Vagina (tissue), 2 donors: ENCODE measurements at regions not wholly inside any gene's neighbourhood (a gene's known extent, or its start where the extent isn't known, plus 50 kb on each side); places are given as distances from the start of the nearest gene placed in this dataset.

Source experiments
- POLR2A ChIP-seq, 2 donors: fragments of 450-650 bp; IDR thresholded peaks; one replicate each; pipeline ENCODE4 v1.6.1; 2017; ENCODE audit warnings: antibody characterized with exemption in 2 of 2, mild to moderate bottlenecking in 2 of 2, moderate library complexity in 2 of 2
- POLR2AphosphoS5 ChIP-seq, 2 donors: sonication (generic); formaldehyde crosslinking; IDR thresholded peaks; one replicate each; pipeline ENCODE4 v1.9.0; 2017; ENCODE audit warnings: antibody characterized with exemption in 2 of 2, mild to moderate bottlenecking in 2 of 2, low read depth in 1 of 2; ENCODE audit not compliant: insufficient read depth in 1 of 2
- TF ChIP-seq, protein P1 (sequence below), 3 experiments: fragments of 450-650 bp in 2 of 3; fragments of 200-600 bp in 1 of 3; sonication (generic) in 1 of 3; IDR thresholded peaks; one replicate each; pipeline ENCODE4 v1.5.1; 2017 to 2019; ENCODE audit warnings: antibody characterized with exemption in 3 of 3, mild to moderate bottlenecking in 2 of 3, moderate library complexity in 2 of 3

DNA sequence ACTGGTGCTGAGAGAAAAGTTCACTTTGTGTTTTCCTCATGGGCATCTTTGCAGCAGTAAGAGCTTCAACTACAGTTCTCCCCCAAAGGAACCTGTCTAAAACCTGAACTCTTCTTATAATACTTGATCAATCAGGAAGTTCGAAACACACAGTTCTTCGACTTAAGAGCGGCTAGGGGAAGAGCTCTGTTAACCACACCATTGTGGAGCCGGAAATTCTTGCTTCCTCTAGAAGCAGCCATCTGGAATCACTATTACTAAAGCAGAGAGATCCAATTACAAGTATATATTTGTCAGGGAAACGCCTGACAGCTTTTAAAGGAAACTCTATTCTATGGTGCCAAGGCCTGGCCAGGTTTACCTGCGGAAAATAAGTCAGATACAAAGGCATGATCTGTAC lies 337.3 kb upstream of the CBLB start:
- TF ChIP-seq, protein P1, sequence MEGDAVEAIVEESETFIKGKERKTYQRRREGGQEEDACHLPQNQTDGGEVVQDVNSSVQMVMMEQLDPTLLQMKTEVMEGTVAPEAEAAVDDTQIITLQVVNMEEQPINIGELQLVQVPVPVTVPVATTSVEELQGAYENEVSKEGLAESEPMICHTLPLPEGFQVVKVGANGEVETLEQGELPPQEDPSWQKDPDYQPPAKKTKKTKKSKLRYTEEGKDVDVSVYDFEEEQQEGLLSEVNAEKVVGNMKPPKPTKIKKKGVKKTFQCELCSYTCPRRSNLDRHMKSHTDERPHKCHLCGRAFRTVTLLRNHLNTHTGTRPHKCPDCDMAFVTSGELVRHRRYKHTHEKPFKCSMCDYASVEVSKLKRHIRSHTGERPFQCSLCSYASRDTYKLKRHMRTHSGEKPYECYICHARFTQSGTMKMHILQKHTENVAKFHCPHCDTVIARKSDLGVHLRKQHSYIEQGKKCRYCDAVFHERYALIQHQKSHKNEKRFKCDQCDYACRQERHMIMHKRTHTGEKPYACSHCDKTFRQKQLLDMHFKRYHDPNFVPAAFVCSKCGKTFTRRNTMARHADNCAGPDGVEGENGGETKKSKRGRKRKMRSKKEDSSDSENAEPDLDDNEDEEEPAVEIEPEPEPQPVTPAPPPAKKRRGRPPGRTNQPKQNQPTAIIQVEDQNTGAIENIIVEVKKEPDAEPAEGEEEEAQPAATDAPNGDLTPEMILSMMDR (IDR thresholded peaks at IDR 0.05): no peak
- no peak for TF ChIP-seq POLR2A (IDR thresholded peaks at IDR 0.05)
- no peak for TF ChIP-seq POLR2AphosphoS5 (IDR thresholded peaks at IDR 0.05; ENCODE audit: insufficient read depth in 1 of 2, low read depth in 1 of 2)
